H9 (cell line): ENCODE measurements at regions not wholly inside any gene's neighbourhood (a gene's known extent, or its start where the extent isn't known, plus 50 kb on each side); places are given as distances from the start of the nearest gene placed in this dataset.

ENCODE experiments used
- DNase-seq: peaks from one replicate; pipeline ENCODE4 v3.0.0-alpha.2; 2017
- H2AFZ ChIP-seq: one replicate; pipeline ENCODE4 v1.6.1; 2013; ENCODE audit warnings: mild to moderate bottlenecking, low read length, control low read depth, moderate library complexity
- H2AK5ac ChIP-seq: 2 replicates; pipeline ENCODE4 v1.6.1; 2013; ENCODE audit warnings: low read length, control low read depth, mixed read lengths; ENCODE audit not compliant: insufficient read length
- H2BK120ac ChIP-seq: one replicate; pipeline ENCODE4 v1.6.1; 2013; ENCODE audit warnings: low read depth, mild to moderate bottlenecking, low read length, control low read depth, inconsistent platforms; ENCODE audit not compliant: poor library complexity, severe bottlenecking
- H2BK12ac ChIP-seq: 2 replicates; pipeline ENCODE4 v1.6.1; 2013; ENCODE audit warnings: low read length, control low read depth, mixed read lengths, low read depth; ENCODE audit not compliant: insufficient read length
- H2BK15ac ChIP-seq: 2 replicates; pipeline ENCODE4 v1.6.1; 2013; ENCODE audit warnings: low read depth, low read length, control low read depth
- H2BK20ac ChIP-seq: one replicate; pipeline ENCODE4 v1.6.1; 2013; ENCODE audit warnings: low read depth, mild to moderate bottlenecking, low read length, control low read depth, inconsistent platforms; ENCODE audit not compliant: poor library complexity, severe bottlenecking
- H2BK5ac ChIP-seq: 2 replicates; pipeline ENCODE4 v1.6.1; 2013; ENCODE audit warnings: low read length, control low read depth, mixed read lengths; ENCODE audit not compliant: insufficient read length
- H3K14ac ChIP-seq: 2 replicates; pipeline ENCODE4 v1.6.1; 2013; ENCODE audit warnings: low read length, control low read depth; ENCODE audit not compliant: insufficient read depth
- H3K18ac ChIP-seq: 2 replicates; pipeline ENCODE4 v1.6.1; 2013; ENCODE audit warnings: low read depth, mild to moderate bottlenecking, mixed read lengths, low read length, control low read depth; ENCODE audit not compliant: insufficient read length
- H3K23ac ChIP-seq: 2 replicates; pipeline ENCODE4 v1.6.1; 2013; ENCODE audit warnings: low read length, control low read depth, mixed read lengths, low read depth; ENCODE audit not compliant: insufficient read length
- H3K23me2 ChIP-seq: 2 replicates; pipeline ENCODE4 v1.6.1; 2013; ENCODE audit warnings: low read depth, mild to moderate bottlenecking, mixed read lengths, low read length, control low read depth; ENCODE audit not compliant: insufficient read length, poor library complexity, severe bottlenecking
- H3K27ac ChIP-seq: 2 replicates; pipeline ENCODE4 v1.5.1; 2013; ENCODE audit warnings: low read length, control low read depth, mixed read lengths, low read depth; ENCODE audit not compliant: insufficient read length
- H3K27me3 ChIP-seq: 2 replicates; pipeline ENCODE4 v1.6.1; 2013; ENCODE audit warnings: low read length, control low read depth, inconsistent platforms; ENCODE audit not compliant: insufficient read depth
- H3K4ac ChIP-seq: 2 replicates; pipeline ENCODE4 v1.6.1; 2013; ENCODE audit warnings: low read depth, mild to moderate bottlenecking, control low read depth, inconsistent platforms, low read length, moderate library complexity
- H3K4me1 ChIP-seq: 2 replicates; pipeline ENCODE4 v1.6.1; 2013; ENCODE audit warnings: low read length, control low read depth, inconsistent platforms; ENCODE audit not compliant: insufficient read depth
- H3K4me2 ChIP-seq: 2 replicates; pipeline ENCODE4 v1.6.1; 2013; ENCODE audit warnings: low read length, control low read depth, mixed read lengths; ENCODE audit not compliant: insufficient read length, insufficient read depth
- H3K56ac ChIP-seq: 2 replicates; pipeline ENCODE4 v1.6.1; 2013; ENCODE audit warnings: low read depth, mild to moderate bottlenecking, mixed read lengths, low read length, control low read depth; ENCODE audit not compliant: insufficient read length
- H3K79me1 ChIP-seq: 2 replicates; pipeline ENCODE4 v1.6.1; 2013; ENCODE audit warnings: low read depth, mild to moderate bottlenecking, moderate library complexity, low read length, control low read depth, inconsistent platforms; ENCODE audit not compliant: insufficient read depth, poor library complexity, severe bottlenecking
- H3K79me2 ChIP-seq: 2 replicates; pipeline ENCODE4 v1.6.1; 2013; ENCODE audit warnings: low read length, control low read depth, inconsistent platforms; ENCODE audit not compliant: insufficient read depth
- H3K9ac ChIP-seq: 2 replicates; pipeline ENCODE4 v1.6.1; 2013; ENCODE audit warnings: low read length, control low read depth, mixed read lengths; ENCODE audit not compliant: insufficient read length; ENCODE audit errors: extremely low read depth
- H3K9me3 ChIP-seq: one replicate; pipeline ENCODE4 v1.6.1; 2013; ENCODE audit warnings: low read depth, low read length, inconsistent platforms; ENCODE audit not compliant: control insufficient read depth
- H3T11ph ChIP-seq: one replicate; pipeline ENCODE4 v1.6.1; 2013; ENCODE audit warnings: mild to moderate bottlenecking, low read length, control low read depth, inconsistent platforms
- H4K20me1 ChIP-seq: one replicate; pipeline ENCODE4 v1.6.1; 2013; ENCODE audit not compliant: control insufficient read depth, insufficient read length, insufficient read depth
- H4K5ac ChIP-seq: 2 replicates; pipeline ENCODE4 v1.6.1; 2013; ENCODE audit warnings: low read depth, mild to moderate bottlenecking, mixed read lengths, low read length, control low read depth; ENCODE audit not compliant: insufficient read length
- H4K8ac ChIP-seq: replicated peaks from 2 replicates; pipeline ENCODE4 v1.6.1; 2013; ENCODE audit warnings: low read length, control low read depth, mixed read lengths, low read depth; ENCODE audit not compliant: insufficient read length
- H4K91ac ChIP-seq: 2 replicates; pipeline ENCODE4 v1.6.1; 2013; ENCODE audit warnings: low read depth, mild to moderate bottlenecking, moderate library complexity, mixed read lengths, low read length, control low read depth; ENCODE audit not compliant: insufficient read length
- H3K27ac Mint-ChIP-seq, 3 experiments: 2 replicates in 2 of 3; 3 replicates in 1 of 3; pipeline ENCODE4 v1.8.0; 2020 to 2021; ENCODE audit warnings: mixed read lengths in 3 of 3, mild to moderate bottlenecking in 1 of 3, moderate library complexity in 1 of 3
- H3K27me3 Mint-ChIP-seq: 2 replicates; pipeline ENCODE4 v1.8.0; 2021; ENCODE audit warnings: low read depth, mild to moderate bottlenecking, moderate library complexity, mixed read lengths
- H3K36me3 Mint-ChIP-seq, 3 experiments: 2 replicates in 2 of 3; 3 replicates in 1 of 3; pipeline ENCODE4 v1.8.0; 2020 to 2021; ENCODE audit warnings: low read depth in 3 of 3, mixed read lengths in 3 of 3; ENCODE audit not compliant: insufficient read depth in 1 of 3
- H3K4me1 Mint-ChIP-seq, 2 experiments: 2 replicates each; pipeline ENCODE4 v1.8.0; 2020; ENCODE audit warnings: mixed read lengths in 2 of 2
- H3K4me3 Mint-ChIP-seq, 2 experiments: 2 replicates in 1 of 2; 3 replicates in 1 of 2; pipeline ENCODE4 v1.8.0; 2020 to 2021; ENCODE audit warnings: mild to moderate bottlenecking in 2 of 2, mixed read lengths in 2 of 2, moderate library complexity in 1 of 2
- H3K9me3 Mint-ChIP-seq, 2 experiments: 2 replicates in 1 of 2; 3 replicates in 1 of 2; pipeline ENCODE4 v1.8.0; 2020; ENCODE audit warnings: mild to moderate bottlenecking in 2 of 2, mixed read lengths in 2 of 2, moderate library complexity in 1 of 2
- WGBS: extraction: QIAGEN DNeasy Blood & Tissue Kit; methylation state at CpG from one replicate; pipeline ENCODE4 v1.1.7; 2013; ENCODE audit warnings: missing lambda C conversion rate, low lambda C conversion rate, mixed read lengths; ENCODE audit not compliant: insufficient read length; ENCODE audit errors: extremely low coverage; 5-methylcytosine and 5-hydroxymethylcytosine counted together
- TF ChIP-seq, protein P1 (sequence below): fragments of 200-600 bp; sonication (generic); conservative IDR thresholded peaks from 3 replicates; pipeline ENCODE4 v1.8.0; 2021; ENCODE audit warnings: antibody characterized with exemption, mild to moderate bottlenecking

DNA sequence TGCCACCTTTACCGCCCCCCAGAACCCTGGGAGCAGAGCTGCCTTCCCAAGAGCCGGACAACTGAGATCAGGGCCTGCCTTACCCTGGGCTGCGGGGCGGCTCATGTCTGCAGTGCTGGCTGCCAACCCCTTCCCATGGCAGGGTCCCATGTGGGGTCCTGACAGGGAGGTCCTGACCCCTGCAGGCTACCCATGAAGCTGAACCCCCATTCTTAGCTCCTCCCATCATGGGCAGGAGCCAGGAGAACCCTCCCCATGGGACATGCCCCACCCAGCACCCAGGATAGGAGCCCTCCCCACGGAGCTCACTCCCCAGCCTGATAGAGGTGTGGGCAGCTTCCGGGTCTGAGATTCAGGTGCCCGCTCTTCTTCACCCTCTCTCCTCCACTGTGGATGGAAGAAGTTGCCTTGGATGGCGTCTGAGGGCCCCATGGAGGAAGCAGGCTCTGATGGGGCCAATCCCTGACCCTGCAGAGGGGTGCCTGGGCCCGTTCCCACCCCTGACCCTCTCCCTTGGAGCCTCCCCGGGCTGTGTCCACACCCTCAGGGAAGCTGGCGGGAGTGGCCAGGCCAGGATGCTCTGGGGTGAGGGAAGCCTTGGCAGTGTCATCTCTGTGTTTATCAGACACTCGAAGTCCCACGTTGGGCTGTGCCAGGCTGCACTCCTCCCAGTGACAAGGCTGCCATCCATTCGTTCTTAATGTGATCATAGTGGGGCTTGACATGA, 1508.2 kb downstream of the BRD1 start:
- Histone ChIP-seq H3K23me2 (no peaks in the 10 kb centered on the region), H2BK5ac (no peak overlapping the region), H3K18ac (no peak overlapping the region), H2BK120ac (no peak overlapping the region), H3K27me3 (no peaks in the 10 kb centered on the region), H3K14ac (no peak overlapping the region; the same call in 1 of the 2 replicates), H2AK5ac (no peak overlapping the region), H2BK15ac (no peak overlapping the region), H3K56ac (no peak overlapping the region), H3K4me2 (no peak overlapping the region), H3T11ph (no peak overlapping the region), H3K27ac (no peak overlapping the region), H4K91ac (no peak overlapping the region), H3K23ac (no peak overlapping the region), H3K9me3 (no peaks in the 10 kb centered on the region), H3K79me2 (no peaks in the 10 kb centered on the region), H4K8ac (no peak overlapping the region), H4K20me1 (no peaks in the 10 kb centered on the region), H2AFZ (no peak overlapping the region), H2BK12ac (no peak overlapping the region), H3K79me1 (no peaks in the 10 kb centered on the region), H3K9ac (no peak overlapping the region), H2BK20ac (no peak overlapping the region), H3K4me1 (no peaks in the 10 kb centered on the region), H4K5ac (no peak overlapping the region), H3K4ac (no peak overlapping the region)
- H3K9me3 Mint-ChIP-seq = peaks cover 6 to 8% of the 10 kb centered on the region in 2 experiments; a peak in 4 of 5 replicates
- peaks cover 17% of the 10 kb centered on the region for H3K27me3 Mint-ChIP-seq
- WGBS = no CpG with 5 or more reads among the region's 14 CpGs
- H3K27ac Mint-ChIP-seq = no peak overlapping the region
- H3K4me3 Mint-ChIP-seq = no peak overlapping the region
- TF ChIP-seq, protein P1, sequence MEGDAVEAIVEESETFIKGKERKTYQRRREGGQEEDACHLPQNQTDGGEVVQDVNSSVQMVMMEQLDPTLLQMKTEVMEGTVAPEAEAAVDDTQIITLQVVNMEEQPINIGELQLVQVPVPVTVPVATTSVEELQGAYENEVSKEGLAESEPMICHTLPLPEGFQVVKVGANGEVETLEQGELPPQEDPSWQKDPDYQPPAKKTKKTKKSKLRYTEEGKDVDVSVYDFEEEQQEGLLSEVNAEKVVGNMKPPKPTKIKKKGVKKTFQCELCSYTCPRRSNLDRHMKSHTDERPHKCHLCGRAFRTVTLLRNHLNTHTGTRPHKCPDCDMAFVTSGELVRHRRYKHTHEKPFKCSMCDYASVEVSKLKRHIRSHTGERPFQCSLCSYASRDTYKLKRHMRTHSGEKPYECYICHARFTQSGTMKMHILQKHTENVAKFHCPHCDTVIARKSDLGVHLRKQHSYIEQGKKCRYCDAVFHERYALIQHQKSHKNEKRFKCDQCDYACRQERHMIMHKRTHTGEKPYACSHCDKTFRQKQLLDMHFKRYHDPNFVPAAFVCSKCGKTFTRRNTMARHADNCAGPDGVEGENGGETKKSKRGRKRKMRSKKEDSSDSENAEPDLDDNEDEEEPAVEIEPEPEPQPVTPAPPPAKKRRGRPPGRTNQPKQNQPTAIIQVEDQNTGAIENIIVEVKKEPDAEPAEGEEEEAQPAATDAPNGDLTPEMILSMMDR = no peak
- H3K4me1 Mint-ChIP-seq = peaks cover 14 to 19% of the 10 kb centered on the region in 2 experiments
- no peak for DNase-seq
- peaks cover 3 to 8% (median 5%) of the 10 kb centered on the region in 3 experiments; a peak in 6 of 7 replicates for H3K36me3 Mint-ChIP-seq
